HepG2 (cell line): ENCODE measurements at regions not wholly inside any gene's neighbourhood (a gene's known extent, or its start where the extent isn't known, plus 50 kb on each side); places are given as distances from the start of the nearest gene placed in this dataset.

Experiments
- ATAC-seq: fragments of 200-7000 bp; cut with Tn5 transposase; 3 replicates; pipeline ENCODE4 v1.9.1; 2020; ENCODE audit warnings: mild to moderate bottlenecking, moderate library complexity
- BruUV-seq: library from RNA; stranded (reverse); fragments of 400-500 nt; replicated peaks from 2 replicates; lab custom pipeline; 2021; lab: Mats Ljungman, UMichigan
- CTCF ChIA-PET: fragments of 300-600 bp; formaldehyde crosslinking; extraction: SDS; loops from one replicate; lab custom pipeline; 2021; ENCODE audit warnings: low total read pairs, inconsistent platforms, low intra/inter-chr PET ratio; lab: Yijun Ruan, JAX
- POLR2A ChIA-PET: fragments of 350-600 bp; sonication (Branson Sonifier 250); formaldehyde crosslinking; loops from one replicate; lab custom pipeline; 2020; ENCODE audit warnings: antibody characterized with exemption, inconsistent platforms; lab: Yijun Ruan, JAX
- DNase-seq: peaks from one replicate; pipeline ENCODE4 v3.0.0-alpha.2; 2015; ENCODE audit warnings: low spot score
- FAIRE-seq: peaks from 3 replicates; lab custom pipeline; 2011; peaks lifted over from hg19 to GRCh38; lab: Jason Lieb, UNC
- H2AFZ ChIP-seq: one replicate; pipeline ENCODE4 v1.6.1; 2011; ENCODE audit warnings: low read length, inconsistent platforms
- H3K27ac ChIP-seq: fragments of 300-600 bp; 3 replicates; pipeline ENCODE4 v1.8.0; 2011; ENCODE audit warnings: mixed run types, mild to moderate bottlenecking, mixed read lengths, low read length, inconsistent platforms; ENCODE audit not compliant: insufficient read depth; ENCODE audit errors: extremely low read length
- H3K27me3 ChIP-seq, 2 experiments: fragments of 200-600 bp in 1 of 2; 2 replicates in 1 of 2; 3 replicates in 1 of 2; pipeline versions ENCODE4 v1.6.0 to v1.8.0; 2011; ENCODE audit warnings: low read length in 2 of 2, mild to moderate bottlenecking in 2 of 2, moderate library complexity in 2 of 2, inconsistent platforms in 1 of 2; ENCODE audit not compliant: insufficient read depth in 2 of 2, control insufficient read depth in 1 of 2
- H3K36me3 ChIP-seq, 2 experiments: fragments of 200-600 bp in 1 of 2; replicated peaks in 1 of 2; 2 replicates in 1 of 2; 3 replicates in 1 of 2; pipeline versions ENCODE4 v1.5.1 to v1.8.0; 2011; ENCODE audit warnings: low read length in 2 of 2, inconsistent platforms in 1 of 2; ENCODE audit not compliant: insufficient read depth in 2 of 2, control insufficient read depth in 1 of 2
- H3K4me1 ChIP-seq: 2 replicates; pipeline ENCODE4 v1.5.1; 2012; ENCODE audit warnings: low read length, inconsistent platforms; ENCODE audit not compliant: insufficient read depth
- H3K4me2 ChIP-seq: 2 replicates; pipeline ENCODE4 v1.6.0; 2011; ENCODE audit warnings: low read depth, low read length, inconsistent platforms
- H3K4me3 ChIP-seq, 3 experiments: fragments of 200-600 bp in 1 of 3; sonication (generic), shearing (Covaris generic) in 1 of 3; replicated peaks in 1 of 3; 2 replicates each; pipeline ENCODE4 v1.5.1; 2011 to 2016; ENCODE audit warnings: low read length in 3 of 3, inconsistent platforms in 2 of 3, low read depth in 2 of 3, mild to moderate bottlenecking in 2 of 3, control low read depth in 1 of 3, mixed read lengths in 1 of 3; ENCODE audit not compliant: insufficient read depth in 1 of 3
- H3K79me2 ChIP-seq: one replicate; pipeline ENCODE4 v1.6.1; 2011; ENCODE audit warnings: low read length, inconsistent platforms; ENCODE audit not compliant: insufficient read depth
- H3K9ac ChIP-seq: 2 replicates; pipeline ENCODE4 v1.6.0; 2011; ENCODE audit warnings: mild to moderate bottlenecking, low read depth, low read length, inconsistent platforms; ENCODE audit not compliant: insufficient read depth
- H3K9me3 ChIP-seq: 2 replicates; pipeline ENCODE4 v1.5.1; 2012; ENCODE audit warnings: mild to moderate bottlenecking, low read length
- H4K20me1 ChIP-seq: 2 replicates; pipeline ENCODE4 v1.6.0; 2011; ENCODE audit warnings: inconsistent platforms, mild to moderate bottlenecking, low read length, moderate library complexity; ENCODE audit not compliant: insufficient read depth
- FOXA3 ChIP-seq: IDR thresholded peaks from 2 replicates; pipeline ENCODE4 v1.6.1; 2016; ENCODE audit warnings: missing genetic modification reagents, missing compliant biosample characterization
- GATA4 ChIP-seq: sonication (generic); IDR thresholded peaks from 2 replicates; pipeline ENCODE4 v1.6.1; 2016; ENCODE audit warnings: antibody characterized with exemption, low read depth, borderline replicate concordance
- JARID2 ChIP-seq: sonication (generic); formaldehyde crosslinking; IDR thresholded peaks from 2 replicates; pipeline ENCODE4 v1.8.1; 2023; ENCODE audit warnings: missing genetic modification reagents, inconsistent platforms; ENCODE audit not compliant: insufficient replicate concordance
- KDM4B ChIP-seq: sonication (generic); formaldehyde crosslinking; IDR thresholded peaks from 2 replicates; pipeline ENCODE4 v1.4.0; 2020; ENCODE audit warnings: missing genetic modification reagents
- MAFK ChIP-seq, 2 experiments: IDR thresholded peaks in 1 of 2; conservative IDR thresholded peaks in 1 of 2; 2 replicates each; pipeline ENCODE4 v1.6.1; 2011; ENCODE audit warnings: improper control_type of control experiment in 2 of 2, low read length in 2 of 2
- RAD21 ChIP-seq: fragments of 450-650 bp; formaldehyde crosslinking; IDR thresholded peaks from 2 replicates; pipeline ENCODE4 v1.5.0; 2020; ENCODE audit warnings: mild to moderate bottlenecking
- SMC3 ChIP-seq: IDR thresholded peaks from 2 replicates; pipeline ENCODE4 v1.6.1; 2011; ENCODE audit warnings: low read length, improper control_type of control experiment
- STAG1 ChIP-seq: sonication (generic); formaldehyde crosslinking; IDR thresholded peaks from 2 replicates; pipeline ENCODE4 v1.4.0; 2020; ENCODE audit warnings: missing genetic modification reagents
- TARDBP ChIP-seq: sonication (generic); formaldehyde crosslinking; IDR thresholded peaks from 2 replicates; pipeline ENCODE4 v1.8.0; 2022; ENCODE audit warnings: mild to moderate bottlenecking, missing genetic modification reagents
- ZC3H13 ChIP-seq: sonication (generic); formaldehyde crosslinking; IDR thresholded peaks from 2 replicates; pipeline ENCODE4 v1.8.1; 2023; ENCODE audit warnings: mild to moderate bottlenecking, missing genetic modification reagents, moderate library complexity
- ZFP37 ChIP-seq: sonication (generic); formaldehyde crosslinking; IDR thresholded peaks from 2 replicates; pipeline ENCODE4 v1.4.0; 2020; ENCODE audit warnings: missing genetic modification reagents, borderline replicate concordance
- ZNF329 ChIP-seq: sonication (generic); formaldehyde crosslinking; IDR thresholded peaks from 2 replicates; pipeline ENCODE4 v1.9.0; 2021; ENCODE audit warnings: low read depth, mild to moderate bottlenecking, missing genetic modification reagents
- ZNF496 ChIP-seq: sonication (generic); formaldehyde crosslinking; IDR thresholded peaks from 2 replicates; pipeline ENCODE4 v1.8.1; 2023; ENCODE audit warnings: mild to moderate bottlenecking, moderate library complexity, missing genetic modification reagents; ENCODE audit not compliant: insufficient replicate concordance
- ZNF558 ChIP-seq: sonication (generic); formaldehyde crosslinking; IDR thresholded peaks from 2 replicates; pipeline ENCODE4 v1.9.0; 2022; ENCODE audit warnings: mild to moderate bottlenecking, missing genetic modification reagents, borderline replicate concordance
- ZSCAN20 ChIP-seq: sonication (generic); formaldehyde crosslinking; IDR thresholded peaks from 2 replicates; pipeline ENCODE4 v1.4.0; 2020; ENCODE audit warnings: missing genetic modification reagents, mild to moderate bottlenecking, borderline replicate concordance
- WGBS: methylation state at CpG from one replicate; pipeline ENCODE4 v1.1.6; 2017; ENCODE audit warnings: low lambda C conversion rate; 5-methylcytosine and 5-hydroxymethylcytosine counted together
- in situ Hi-C: cut with HindIII; loops from 2 replicates; pipeline ENCODE4 v1.10.0; 2017; ENCODE audit warnings: low pct_unique_long_range_greater_than_20kb; ENCODE audit not compliant: extremely low pct_ligation_motif_present
- intact Hi-C: fragments of 100-400 bp; cut with micrococcal nuclease; formaldehyde crosslinking; loops from one replicate; pipeline ENCODE4 v1.10.0; 2022; ENCODE audit not compliant: unreplicated experiment
- TF ChIP-seq, protein P1 (sequence below): sonication (generic); formaldehyde crosslinking; IDR thresholded peaks from 2 replicates; pipeline ENCODE4 v1.4.0; 2020; ENCODE audit warnings: missing genetic modification reagents
- TF ChIP-seq, protein P2 (sequence below): sonication (generic); formaldehyde crosslinking; IDR thresholded peaks from 2 replicates; pipeline ENCODE4 v1.5.0; 2020; ENCODE audit warnings: mild to moderate bottlenecking, missing genetic modification reagents, moderate library complexity

DNA sequence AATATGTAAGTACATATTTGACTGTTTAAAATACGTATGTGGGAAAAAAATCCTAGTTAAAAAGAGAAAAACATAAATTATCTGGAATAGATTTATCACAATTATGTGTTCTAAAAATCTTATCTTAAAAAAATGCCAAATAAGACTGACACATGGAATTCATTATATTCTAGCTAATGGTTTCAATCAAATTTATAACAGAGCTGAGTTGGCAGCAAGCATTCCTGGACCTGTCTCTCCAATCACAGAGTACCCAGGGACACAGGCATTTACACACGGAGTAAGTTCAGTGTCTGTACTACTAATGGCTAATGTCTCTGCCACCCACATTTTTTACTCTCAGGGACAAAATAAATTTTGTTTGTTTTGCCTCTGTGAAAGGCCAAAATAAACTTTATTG, 122.3 kb downstream of the RPS12 start:
- Histone ChIP-seq H2AFZ (no peak overlapping the region), H4K20me1 (no peaks in the 10 kb centered on the region), H3K27ac (no peak overlapping the region), H3K4me1 (no peaks in the 10 kb centered on the region), H3K79me2 (no peaks in the 10 kb centered on the region), H3K27me3 (peaks cover 0 to 10% of the 10 kb centered on the region in 2 experiments; a peak in 2 of 5 replicates), H3K9ac (no peak overlapping the region), H3K36me3 (no peaks in the 10 kb centered on the region), H3K4me2 (no peak overlapping the region), H3K9me3 (no peaks in the 10 kb centered on the region), H3K4me3 (no peak overlapping the region)
- DNase-seq (no peak), FAIRE-seq (no peak), ATAC-seq (no peak)
- intact Hi-C loops (loop anchor here (1.0 kb wide), 2 partner anchors 104 to 576 kb away; no protein-coding TSS in a partner anchor), in situ Hi-C loops (no loop called here)
- CTCF ChIA-PET: interaction anchor here (1.4 kb wide), 1 partner anchor 576 kb away, joined by 6 read pairs; no protein-coding TSS in a partner anchor
- 2% methylated on average over 2 of the region's 2 CpGs for WGBS
- BruUV-seq: no TSS peak
- TF ChIP-seq ZNF329 (CRISPR knock-in tag): no peak
- no peak for TF ChIP-seq FOXA3
- no peak for TF ChIP-seq ZSCAN20 (CRISPR knock-in tag)
- no peak for TF ChIP-seq ZNF558 (CRISPR knock-in tag)
- TF ChIP-seq, protein P1, sequence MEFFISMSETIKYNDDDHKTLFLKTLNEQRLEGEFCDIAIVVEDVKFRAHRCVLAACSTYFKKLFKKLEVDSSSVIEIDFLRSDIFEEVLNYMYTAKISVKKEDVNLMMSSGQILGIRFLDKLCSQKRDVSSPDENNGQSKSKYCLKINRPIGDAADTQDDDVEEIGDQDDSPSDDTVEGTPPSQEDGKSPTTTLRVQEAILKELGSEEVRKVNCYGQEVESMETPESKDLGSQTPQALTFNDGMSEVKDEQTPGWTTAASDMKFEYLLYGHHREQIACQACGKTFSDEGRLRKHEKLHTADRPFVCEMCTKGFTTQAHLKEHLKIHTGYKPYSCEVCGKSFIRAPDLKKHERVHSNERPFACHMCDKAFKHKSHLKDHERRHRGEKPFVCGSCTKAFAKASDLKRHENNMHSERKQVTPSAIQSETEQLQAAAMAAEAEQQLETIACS (CRISPR knock-in tag): no peak
- TF ChIP-seq GATA4: no peak
- POLR2A ChIA-PET: no interaction called here

DNA sequence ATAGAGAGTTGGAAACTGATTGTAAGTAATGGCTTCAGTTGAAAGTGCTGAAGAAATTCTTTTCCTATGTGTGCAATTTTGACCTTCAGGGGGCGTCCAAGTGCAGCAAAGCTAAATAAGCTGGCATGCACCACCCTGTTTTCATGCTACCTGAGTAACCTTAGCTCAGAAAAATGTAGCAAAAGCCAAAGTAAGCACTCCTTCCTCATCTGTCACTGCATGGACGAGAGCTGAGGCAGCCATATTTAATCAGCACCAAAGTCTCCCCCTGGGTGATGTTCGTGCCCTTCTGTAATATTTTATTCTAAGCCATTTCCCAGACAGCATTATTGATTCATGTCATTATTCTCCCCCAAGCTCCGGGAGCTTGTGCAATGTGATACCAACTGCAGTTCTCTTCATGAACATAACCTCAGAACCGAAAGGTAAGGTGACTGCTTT, 123.1 kb downstream of the RPS12 start:
- peaks cover 0 to 10% of the 10 kb centered on the region in 2 experiments; a peak in 2 of 5 replicates for H3K27me3 ChIP-seq
- H3K4me2 ChIP-seq: no peak overlapping the region
- no peak overlapping the region for H2AFZ ChIP-seq
- DNase-seq (peak; percentile 62), ATAC-seq (peak; percentile 82), FAIRE-seq (peak; percentile 77)
- ChIA-PET CTCF (interaction anchor here (1.4 kb wide), 1 partner anchor 576 kb away, joined by 6 read pairs; no protein-coding TSS in a partner anchor), POLR2A (no interaction called here)
- no peak overlapping the region for H3K4me3 ChIP-seq
- in situ Hi-C loops (no loop called here), intact Hi-C loops (loop anchor here (1.0 kb wide), 2 partner anchors 103 to 575 kb away; no protein-coding TSS in a partner anchor)
- no TSS peak for BruUV-seq
- H3K36me3 ChIP-seq: no peaks in the 10 kb centered on the region
- H3K27ac ChIP-seq: no peak overlapping the region
- H3K9me3 ChIP-seq: no peaks in the 10 kb centered on the region
- no peak overlapping the region for H3K9ac ChIP-seq
- no peaks in the 10 kb centered on the region for H3K79me2 ChIP-seq
- no peaks in the 10 kb centered on the region for H3K4me1 ChIP-seq
- 3% methylated on average over 5 of the region's 5 CpGs for WGBS
- H4K20me1 ChIP-seq: no peaks in the 10 kb centered on the region
- TF ChIP-seq JARID2 (CRISPR knock-in tag) (no peak), KDM4B (no peak), ZNF496 (CRISPR knock-in tag) (no peak), ZFP37 (CRISPR knock-in tag) (no peak), MAFK (conservative IDR thresholded peaks at IDR 0.05 in 1 of 2, IDR thresholded peaks at IDR 0.05 in 1 of 2; ENCODE audit: low read length in 2 of 2) (0 out of 4 replicates have a peak, but pooled peaks of 1 of the 2 experiments have one; percentile 13), SMC3 (peak; percentile 75), ZC3H13 (CRISPR knock-in tag) (no peak), TARDBP (0 out of 2 replicates have a peak, but pooled peaks have one; percentile 30), STAG1 (CRISPR knock-in tag) (peak; percentile 75), RAD21 (CRISPR knock-in tag) (0 out of 2 replicates have a peak, but pooled peaks have one; percentile 24)
- TF ChIP-seq, protein P2, sequence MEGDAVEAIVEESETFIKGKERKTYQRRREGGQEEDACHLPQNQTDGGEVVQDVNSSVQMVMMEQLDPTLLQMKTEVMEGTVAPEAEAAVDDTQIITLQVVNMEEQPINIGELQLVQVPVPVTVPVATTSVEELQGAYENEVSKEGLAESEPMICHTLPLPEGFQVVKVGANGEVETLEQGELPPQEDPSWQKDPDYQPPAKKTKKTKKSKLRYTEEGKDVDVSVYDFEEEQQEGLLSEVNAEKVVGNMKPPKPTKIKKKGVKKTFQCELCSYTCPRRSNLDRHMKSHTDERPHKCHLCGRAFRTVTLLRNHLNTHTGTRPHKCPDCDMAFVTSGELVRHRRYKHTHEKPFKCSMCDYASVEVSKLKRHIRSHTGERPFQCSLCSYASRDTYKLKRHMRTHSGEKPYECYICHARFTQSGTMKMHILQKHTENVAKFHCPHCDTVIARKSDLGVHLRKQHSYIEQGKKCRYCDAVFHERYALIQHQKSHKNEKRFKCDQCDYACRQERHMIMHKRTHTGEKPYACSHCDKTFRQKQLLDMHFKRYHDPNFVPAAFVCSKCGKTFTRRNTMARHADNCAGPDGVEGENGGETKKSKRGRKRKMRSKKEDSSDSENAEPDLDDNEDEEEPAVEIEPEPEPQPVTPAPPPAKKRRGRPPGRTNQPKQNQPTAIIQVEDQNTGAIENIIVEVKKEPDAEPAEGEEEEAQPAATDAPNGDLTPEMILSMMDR: peak; percentile 77
